Stomach (tissue), 8 donors: ENCODE measurements at regions not wholly inside any gene's neighbourhood (a gene's known extent, or its start where the extent isn't known, plus 50 kb on each side); places are given as distances from the start of the nearest gene placed in this dataset.

Experiments
- DNase-seq, 2 donors: peaks; one replicate each; pipeline versions ENCODE4 v3.0.0 to v3.0.0-alpha.2; 2013 to 2019
- H3K27ac ChIP-seq, 5 donors: fragments of 200-600 bp in 4 of 5; sonication (generic) in 4 of 5; one replicate each; pipeline ENCODE4 v1.5.1; 2013 to 2019; ENCODE audit warnings: mild to moderate bottlenecking in 1 of 5, moderate library complexity in 1 of 5
- H3K27me3 ChIP-seq, 3 donors: fragments of 200-600 bp; sonication (generic); one replicate each; pipeline ENCODE4 v1.5.1; 2017 to 2019; ENCODE audit warnings: mixed run types in 1 of 3
- H3K36me3 ChIP-seq, 4 donors: fragments of 200-600 bp; sonication (generic); 1 replicate in 3 of 4; 2 replicates in 1 of 4; pipeline ENCODE4 v1.5.1; 2016 to 2019
- H3K4me1 ChIP-seq, 4 donors: fragments of 200-600 bp; sonication (generic); one replicate each; pipeline ENCODE4 v1.5.1; 2016 to 2019
- H3K4me3 ChIP-seq, 4 donors: fragments of 200-600 bp; sonication (generic) in 3 of 4; one replicate each; pipeline ENCODE4 v1.5.1; 2016 to 2019; ENCODE audit warnings: mild to moderate bottlenecking in 1 of 4
- H3K9me3 ChIP-seq, 4 donors: fragments of 200-600 bp; sonication (generic); one replicate each; pipeline ENCODE4 v1.5.1; 2016 to 2019
- CTCF ChIP-seq, 7 experiments: fragments of 450-650 bp in 4 of 7; fragments of 200-600 bp in 3 of 7; sonication (generic) in 3 of 7; IDR thresholded peaks; one replicate each; pipeline ENCODE4 v1.5.1; 2016 to 2019; ENCODE audit warnings: antibody characterized with exemption in 7 of 7, control low read depth in 2 of 7, mild to moderate bottlenecking in 1 of 7
- EP300 ChIP-seq: sonication (generic); formaldehyde crosslinking; IDR thresholded peaks from one replicate; pipeline ENCODE4 v1.6.1; 2017; ENCODE audit warnings: antibody characterized with exemption
- POLR2A ChIP-seq, 4 donors: fragments of 450-650 bp; IDR thresholded peaks; one replicate each; pipeline ENCODE4 v1.6.1; 2016; ENCODE audit warnings: antibody characterized with exemption in 4 of 4, control low read depth in 2 of 4, mild to moderate bottlenecking in 1 of 4, moderate library complexity in 1 of 4
- POLR2AphosphoS5 ChIP-seq, 3 donors: sonication (generic); formaldehyde crosslinking; IDR thresholded peaks; one replicate each; pipeline ENCODE4 v1.6.1; 2016; ENCODE audit warnings: antibody characterized with exemption in 3 of 3
- WGBS, 5 donors: extraction: QIAGEN DNeasy Blood & Tissue Kit in 3 of 5; methylation state at CpG; one replicate each; pipeline versions ENCODE4 v1.1.5 to v1.1.7; 2013 to 2018; 5-methylcytosine and 5-hydroxymethylcytosine counted together
- intact Hi-C: fragments of 100-400 bp; cut with DNase I; formaldehyde crosslinking; loops from one replicate; pipeline ENCODE4 v1.15.1; 2023; ENCODE audit warnings: low total_unique reads
- donor health status: healthy with polysubstance abuse.
- donor health status: Bipolar disorder and iron deficiency.
- donor health status: healthy.

GRCh38 chr13:88866195-88866594, 1195.0 kb downstream of the SLITRK5 start:
- TF ChIP-seq EP300 (no peak), POLR2AphosphoS5 (IDR thresholded peaks at IDR 0.05) (no peak), CTCF (IDR thresholded peaks at IDR 0.05) (no peak), POLR2A (IDR thresholded peaks at IDR 0.05) (no peak)
- intact Hi-C loops = no loop called here
- DNase-seq = no peak
- Histone ChIP-seq H3K4me1 (no peaks in the 10 kb centered on the region), H3K4me3 (no peak overlapping the region), H3K36me3 (no peaks in the 10 kb centered on the region), H3K27me3 (no peaks in the 10 kb centered on the region), H3K27ac (no peak overlapping the region), H3K9me3 (no peaks in the 10 kb centered on the region)
- 72 to 81% (median 77%) methylated on average over 5 of the region's 5 CpGs for WGBS, 5 donors

DNA sequence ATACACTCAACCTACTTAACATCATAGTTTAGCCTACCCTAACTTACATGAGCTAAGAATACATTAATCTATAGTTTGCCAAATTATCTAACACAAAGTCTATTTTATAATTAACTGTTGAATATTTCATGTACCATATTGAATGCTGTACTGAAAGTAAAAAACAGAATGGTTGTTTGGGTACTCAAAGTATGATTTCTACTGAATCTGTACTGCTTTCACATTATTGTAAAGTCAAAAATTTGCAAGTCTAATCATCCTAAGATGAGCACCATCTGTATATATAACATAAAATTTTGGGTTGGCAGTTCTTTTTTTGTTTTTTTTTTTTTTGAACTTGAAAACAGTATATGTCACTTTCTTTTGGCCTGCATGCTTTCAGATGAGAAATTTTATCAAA, 1212.6 kb downstream of the SLITRK5 start:
- TF ChIP-seq POLR2AphosphoS5 (IDR thresholded peaks at IDR 0.05) (no peak), POLR2A (IDR thresholded peaks at IDR 0.05) (no peak), EP300 (no peak), CTCF (IDR thresholded peaks at IDR 0.05) (no peak)
- no peaks in the 10 kb centered on the region for H3K4me1 ChIP-seq
- DNase-seq = no peak
- H3K27me3 ChIP-seq = no peaks in the 10 kb centered on the region
- peaks cover 0 to 18% (median 0%) of the 10 kb centered on the region in 4 donors for H3K9me3 ChIP-seq
- H3K36me3 ChIP-seq = no peaks in the 10 kb centered on the region
- H3K27ac ChIP-seq = no peak overlapping the region
- no peak overlapping the region for H3K4me3 ChIP-seq
- intact Hi-C loops = no loop called here

- no peak overlapping the region for H3K27ac ChIP-seq
- peaks cover 0 to 3% (median 0%) of the 10 kb centered on the region in 4 donors for H3K9me3 ChIP-seq
- H3K4me3 ChIP-seq = no peak overlapping the region
- intact Hi-C loops = no loop called here
- H3K36me3 ChIP-seq = no peaks in the 10 kb centered on the region
- no peaks in the 10 kb centered on the region for H3K27me3 ChIP-seq
- no peaks in the 10 kb centered on the region for H3K4me1 ChIP-seq
- no peak for TF ChIP-seq CTCF (IDR thresholded peaks at IDR 0.05)
- TF ChIP-seq POLR2A (IDR thresholded peaks at IDR 0.05) = no peak
- no peak for TF ChIP-seq EP300
- 86 to 93% (median 88%) methylated on average over 11 of the region's 11 CpGs for WGBS, 5 donors
- no peak for DNase-seq
These were observed 1216.0 kb downstream of the SLITRK5 start for GRCh38 chr13:88887045-88887662.

DNA sequence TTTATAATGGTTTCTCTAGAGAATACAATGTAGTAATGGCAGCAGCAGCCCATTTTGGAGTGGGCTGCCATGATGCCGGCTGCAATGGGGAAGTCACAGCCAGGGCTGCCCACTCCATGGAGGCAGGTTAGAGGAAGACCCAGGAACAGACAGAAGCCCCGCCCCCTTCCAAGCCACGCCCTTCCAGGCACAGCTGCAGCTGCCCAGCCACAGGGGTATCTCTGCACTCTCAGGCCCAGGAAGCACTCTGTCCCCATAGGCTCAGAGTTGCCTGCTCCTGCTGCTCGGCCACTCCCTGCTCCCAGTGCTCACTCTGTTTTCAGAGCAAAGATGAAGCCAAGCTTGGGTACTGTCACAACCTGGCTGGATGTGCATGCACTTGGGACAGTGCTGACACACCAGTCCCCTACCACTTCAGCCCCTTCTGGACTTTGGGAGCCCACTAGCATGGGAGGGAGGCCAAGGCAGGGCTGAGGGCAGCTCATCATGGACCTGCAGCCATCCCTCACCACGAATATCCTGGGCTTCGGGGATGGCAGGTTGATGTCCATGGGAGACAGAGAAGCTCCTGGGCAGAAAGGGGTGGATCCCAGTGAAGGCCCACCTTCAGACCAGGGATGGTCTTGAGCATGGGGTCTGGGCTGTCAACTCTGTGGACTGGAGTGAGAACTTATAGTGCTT, 1224.2 kb downstream of the SLITRK5 start:
- peaks cover 0 to 4% (median 0%) of the 10 kb centered on the region in 4 donors for H3K9me3 ChIP-seq
- TF ChIP-seq POLR2A (IDR thresholded peaks at IDR 0.05) (no peak), EP300 (no peak), POLR2AphosphoS5 (IDR thresholded peaks at IDR 0.05) (no peak), CTCF (IDR thresholded peaks at IDR 0.05) (no peak)
- H3K4me3 ChIP-seq = no peak overlapping the region
- WGBS, 5 donors = 78 to 90% (median 86%) methylated on average over 5 to 6 of the region's 6 CpGs
- DNase-seq = no peak
- no peaks in the 10 kb centered on the region for H3K4me1 ChIP-seq
- intact Hi-C loops = no loop called here
- no peaks in the 10 kb centered on the region for H3K36me3 ChIP-seq
- no peaks in the 10 kb centered on the region for H3K27me3 ChIP-seq
- no peak overlapping the region for H3K27ac ChIP-seq
